GM06990 (cell line): ENCODE measurements at regions not wholly inside any gene's neighbourhood (a gene's known extent, or its start where the extent isn't known, plus 50 kb on each side); places are given as distances from the start of the nearest gene placed in this dataset.
A peak's percentile ranks its signal among the peaks of the same experiment; 100 is the strongest.

Experiments used
- DNase-seq: peaks from one replicate; pipeline ENCODE4 v3.0.0-alpha.2; 2011; ENCODE audit not compliant: insufficient read length; ENCODE audit errors: extremely low read depth
- H3K27me3 ChIP-seq: replicated peaks from 2 replicates; pipeline ENCODE4 v1.6.0; 2011; ENCODE audit warnings: low read length; ENCODE audit not compliant: control insufficient read depth, insufficient read depth
- H3K36me3 ChIP-seq: 2 replicates; pipeline ENCODE4 v1.5.1; 2011; ENCODE audit warnings: low read length; ENCODE audit not compliant: control insufficient read depth, insufficient read depth
- H3K4me3 ChIP-seq: replicated peaks from 2 replicates; pipeline ENCODE4 v1.5.1; 2011; ENCODE audit warnings: low read depth, mild to moderate bottlenecking, control low read depth, low read length
- CTCF ChIP-seq: IDR thresholded peaks from 2 replicates; pipeline ENCODE4 v1.5.1; 2011; ENCODE audit warnings: low read length, control low read depth, mild to moderate bottlenecking, inconsistent platforms; ENCODE audit not compliant: insufficient read depth, poor library complexity, severe bottlenecking

- Histone ChIP-seq H3K27me3 (no peaks in the 10 kb centered on the region; the same call in 1 of the 2 replicates), H3K36me3 (no peaks in the 10 kb centered on the region), H3K4me3 (no peak overlapping the region)
- no peak for TF ChIP-seq CTCF
- DNase-seq = no peak
These were observed 342.9 kb downstream of the TSN start for GRCh38 chr2:122098306-122098705.

- no peak for DNase-seq
- H3K27me3 ChIP-seq = no peaks in the 10 kb centered on the region; the same call in 1 of the 2 replicates
- no peak overlapping the region for H3K4me3 ChIP-seq
- TF ChIP-seq CTCF = no peak
- H3K36me3 ChIP-seq = no peaks in the 10 kb centered on the region
These were observed 344.9 kb downstream of the TSN start for GRCh38 chr2:122100346-122100745.

- Histone ChIP-seq H3K36me3 (no peaks in the 10 kb centered on the region), H3K4me3 (no peak overlapping the region), H3K27me3 (no peaks in the 10 kb centered on the region; the same call in 1 of the 2 replicates)
- DNase-seq = no peak
- no peak for TF ChIP-seq CTCF
These were observed 345.3 kb downstream of the TSN start for GRCh38 chr2:122100756-122101155.

- Histone ChIP-seq H3K27me3 (no peaks in the 10 kb centered on the region; the same call in 1 of the 2 replicates), H3K4me3 (no peak overlapping the region), H3K36me3 (no peaks in the 10 kb centered on the region)
- DNase-seq = no peak
- TF ChIP-seq CTCF = peak; percentile 21
These were observed 345.9 kb downstream of the TSN start for GRCh38 chr2:122101319-122101718.

GRCh38 chr2:122105171-122105876 lies 349.9 kb downstream of the TSN start:
- Histone ChIP-seq H3K27me3 (no peaks in the 10 kb centered on the region), H3K4me3 (no peak overlapping the region), H3K36me3 (no peaks in the 10 kb centered on the region)
- no peak for DNase-seq
- no peak for TF ChIP-seq CTCF

- TF ChIP-seq CTCF = no peak
- Histone ChIP-seq H3K4me3 (no peak overlapping the region), H3K27me3 (no peaks in the 10 kb centered on the region), H3K36me3 (no peaks in the 10 kb centered on the region)
- no peak for DNase-seq
These were observed 350.4 kb downstream of the TSN start for GRCh38 chr2:122105877-122106206.
